ENCODE measurements at regions not wholly inside any gene's neighbourhood (a gene's known extent, or its start where the extent isn't known, plus 50 kb on each side); places are given as distances from the start of the nearest gene placed in this dataset.

DNA sequence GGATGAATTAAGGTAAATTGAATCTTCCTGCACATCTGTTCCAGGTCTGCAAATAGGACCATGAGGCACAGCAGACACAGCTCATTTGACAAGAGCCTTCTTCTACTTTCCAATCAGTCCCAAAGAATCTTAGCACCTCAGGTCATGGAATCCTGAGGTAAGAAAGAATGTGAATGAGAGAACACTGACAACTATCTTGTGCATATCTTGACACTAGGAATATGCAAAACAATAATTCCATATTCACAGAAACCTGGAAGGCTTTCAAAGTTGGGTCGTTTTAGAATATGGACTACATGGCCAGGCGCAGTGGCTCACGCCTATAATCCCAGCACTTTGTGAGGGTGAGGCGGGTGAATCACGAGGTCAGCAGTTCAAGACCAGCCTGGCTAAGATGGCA, 1009.4 kb upstream of the GOT2 start:
- intact Hi-C loops (cut with DNase I) = no loop called here

DNA sequence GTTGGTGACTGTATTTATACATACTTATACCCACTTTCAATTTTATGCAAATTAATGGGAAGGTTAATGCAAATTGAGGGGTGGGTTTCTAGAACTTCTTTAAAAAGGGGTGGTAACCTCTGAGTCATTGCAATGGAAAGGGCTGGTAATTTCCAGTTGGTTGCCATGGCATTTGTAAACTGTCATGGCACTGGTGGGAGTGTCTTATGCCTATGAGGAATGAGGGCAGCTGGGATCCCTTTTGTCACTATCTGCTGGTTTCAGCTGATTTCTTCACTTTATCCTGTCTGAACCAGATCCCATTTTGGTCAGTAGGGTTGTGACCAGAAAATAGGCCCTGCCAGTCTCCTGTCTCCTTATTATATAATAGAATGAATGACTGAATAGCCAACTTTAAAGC, 1006.7 kb upstream of the GOT2 start:
- intact Hi-C loops (cut with DNase I) = no loop called here
- TF ChIP-seq CTCF (IDR thresholded peaks at IDR 0.05) = no peak
- Histone ChIP-seq H3K36me3 (no peaks in the 10 kb centered on the region), H3K4me1 (no peaks in the 10 kb centered on the region), H3K27ac (no peak overlapping the region), H3K9me3 (no peaks in the 10 kb centered on the region), H3K27me3 (no peaks in the 10 kb centered on the region), H3K4me3 (no peak overlapping the region)
- DNase-seq (ENCODE audit: low spot score in 2 of 2) = no peak

More for the DNA sequence above, 1009.4 kb upstream of the GOT2 start:
- H3K4me1 ChIP-seq = no peaks in the 10 kb centered on the region
- DNase-seq (ENCODE audit: low spot score in 2 of 2) = no peak
- no peak for TF ChIP-seq CTCF (IDR thresholded peaks at IDR 0.05)
- H3K36me3 ChIP-seq = no peaks in the 10 kb centered on the region
- no peak overlapping the region for H3K4me3 ChIP-seq
- no peaks in the 10 kb centered on the region for H3K27me3 ChIP-seq
- H3K27ac ChIP-seq = no peak overlapping the region
- H3K9me3 ChIP-seq = no peaks in the 10 kb centered on the region

DNA sequence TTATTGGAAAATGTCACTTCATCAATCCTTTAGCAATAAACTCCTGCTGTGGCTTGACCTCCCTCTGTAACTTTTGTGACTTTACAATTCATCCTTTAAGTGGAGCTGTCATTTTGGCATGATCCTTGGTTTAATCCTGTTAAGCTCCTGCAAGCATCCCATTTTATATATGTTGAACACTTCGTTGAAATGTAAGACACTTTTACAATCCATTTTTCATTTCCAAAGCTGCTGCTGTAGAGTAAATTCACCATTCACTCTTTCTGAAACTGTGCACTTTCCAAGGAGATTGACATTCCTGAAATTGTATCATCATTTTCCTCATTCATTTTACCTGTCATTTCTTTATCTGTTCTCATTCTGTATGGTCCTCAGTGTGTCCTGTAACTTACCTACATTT, 1003.2 kb upstream of the GOT2 start:
- no peak overlapping the region for H3K4me3 ChIP-seq
- no peaks in the 10 kb centered on the region for H3K27me3 ChIP-seq
- no peaks in the 10 kb centered on the region for H3K9me3 ChIP-seq
- no peak for TF ChIP-seq CTCF (IDR thresholded peaks at IDR 0.05)
- H3K36me3 ChIP-seq = no peaks in the 10 kb centered on the region
- DNase-seq (ENCODE audit: low spot score in 2 of 2) = no peak
- no peak overlapping the region for H3K27ac ChIP-seq
- intact Hi-C loops (cut with DNase I) = no loop called here
- H3K4me1 ChIP-seq = no peaks in the 10 kb centered on the region

DNA sequence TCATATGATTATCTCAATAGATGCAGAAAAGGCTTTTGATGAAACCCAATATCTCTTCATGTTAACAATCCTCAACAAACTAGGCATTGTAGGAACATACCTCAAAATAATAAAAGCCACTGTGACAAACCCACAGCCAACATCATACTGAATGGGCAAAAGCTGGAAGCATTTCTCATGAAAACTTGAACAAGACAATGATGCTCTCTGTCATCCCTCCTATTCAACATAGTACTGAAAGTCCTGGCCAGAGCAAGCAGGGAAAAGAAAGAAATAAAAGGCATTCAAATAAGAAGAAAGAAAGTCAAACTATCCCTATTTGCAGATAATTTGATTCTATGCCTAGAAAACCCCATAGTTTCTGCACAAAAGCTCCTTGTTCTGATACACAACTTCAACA, 999.2 kb upstream of the GOT2 start:
- intact Hi-C loops (cut with DNase I) = no loop called here
- no peaks in the 10 kb centered on the region for H3K27me3 ChIP-seq
- H3K9me3 ChIP-seq = no peaks in the 10 kb centered on the region
- DNase-seq (ENCODE audit: low spot score in 2 of 2) = no peak
- H3K36me3 ChIP-seq = no peaks in the 10 kb centered on the region
- no peak overlapping the region for H3K27ac ChIP-seq
- H3K4me3 ChIP-seq = no peak overlapping the region
- H3K4me1 ChIP-seq = no peaks in the 10 kb centered on the region
- no peak for TF ChIP-seq CTCF (IDR thresholded peaks at IDR 0.05)

DNA sequence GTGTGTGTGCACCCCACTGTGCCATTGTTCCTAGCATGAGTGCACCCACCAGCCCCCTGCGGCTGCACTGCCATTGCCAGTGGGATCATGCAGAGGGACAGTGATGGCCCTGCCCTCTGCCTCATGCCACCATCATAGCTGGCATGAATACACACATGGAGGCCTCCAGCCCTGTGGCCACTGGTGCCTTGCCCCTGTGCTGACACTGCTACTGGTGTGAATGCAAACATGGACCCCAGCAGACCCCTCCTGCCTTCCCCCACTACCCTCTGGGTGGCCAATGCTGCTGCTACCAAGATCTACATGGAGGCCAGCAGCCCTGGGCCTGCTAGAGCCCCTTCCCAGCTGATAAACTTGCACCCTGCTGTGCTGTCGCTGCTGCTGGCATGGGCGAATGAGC, 995.5 kb upstream of the GOT2 start:
- no peaks in the 10 kb centered on the region for H3K9me3 ChIP-seq
- H3K27me3 ChIP-seq = no peaks in the 10 kb centered on the region
- H3K4me1 ChIP-seq = no peaks in the 10 kb centered on the region
- no peak for DNase-seq (ENCODE audit: low spot score in 2 of 2)
- intact Hi-C loops (cut with DNase I) = no loop called here
- H3K36me3 ChIP-seq = no peaks in the 10 kb centered on the region
- H3K27ac ChIP-seq = no peak overlapping the region
- TF ChIP-seq CTCF (IDR thresholded peaks at IDR 0.05) = no peak
- no peak overlapping the region for H3K4me3 ChIP-seq

DNA sequence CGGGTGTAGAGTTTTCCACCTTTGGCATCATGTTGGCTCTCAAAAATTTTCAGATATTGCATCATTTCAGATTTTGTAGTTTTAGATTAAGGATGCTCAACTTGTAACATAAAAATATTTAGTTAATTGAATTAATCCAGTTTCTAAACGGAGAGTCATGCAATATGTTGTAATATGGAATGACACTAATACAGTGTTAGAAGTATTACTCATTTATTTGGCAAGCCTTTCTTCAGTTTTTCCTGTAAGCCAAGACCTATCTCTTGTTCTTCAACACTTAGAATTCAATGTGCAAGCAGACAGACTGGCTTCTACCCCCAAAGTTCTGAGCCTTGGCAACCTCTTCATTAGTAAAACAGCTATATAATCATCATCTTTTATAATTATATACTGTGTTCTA, 985.0 kb upstream of the GOT2 start:
- H3K4me1 ChIP-seq = no peaks in the 10 kb centered on the region
- DNase-seq (ENCODE audit: low spot score in 2 of 2) = no peak
- no peak overlapping the region for H3K27ac ChIP-seq
- H3K27me3 ChIP-seq = no peaks in the 10 kb centered on the region
- H3K4me3 ChIP-seq = no peak overlapping the region
- TF ChIP-seq CTCF (IDR thresholded peaks at IDR 0.05) = no peak
- no peaks in the 10 kb centered on the region for H3K36me3 ChIP-seq
- intact Hi-C loops (cut with DNase I) = no loop called here
- no peaks in the 10 kb centered on the region for H3K9me3 ChIP-seq
